Thyroid gland (tissue), 4 donors: ENCODE measurements at regions not wholly inside any gene's neighbourhood (a gene's known extent, or its start where the extent isn't known, plus 50 kb on each side); places are given as distances from the start of the nearest gene placed in this dataset.

Source experiments
- DNase-seq, 2 donors: peaks; one replicate each; pipeline ENCODE4 v3.0.0-alpha.2; 2019
- H3K27ac ChIP-seq, 3 donors: fragments of 200-600 bp; sonication (generic); 1 replicate in 2 of 3; 2 replicates in 1 of 3; pipeline ENCODE4 v1.5.1; 2016 to 2019; ENCODE audit warnings: mild to moderate bottlenecking in 1 of 3, moderate library complexity in 1 of 3
- H3K27me3 ChIP-seq: fragments of 200-600 bp; sonication (generic); one replicate; pipeline ENCODE4 v1.5.1; 2019
- H3K36me3 ChIP-seq, 2 donors: fragments of 200-600 bp; sonication (generic); one replicate each; pipeline ENCODE4 v1.5.1; 2016 to 2019
- H3K4me1 ChIP-seq, 2 donors: fragments of 200-600 bp; sonication (generic); one replicate each; pipeline ENCODE4 v1.5.1; 2017 to 2019
- H3K4me3 ChIP-seq, 3 donors: fragments of 200-600 bp; sonication (generic); replicated peaks in 1 of 3; 1 replicate in 2 of 3; 2 replicates in 1 of 3; pipeline ENCODE4 v1.5.1; 2016; ENCODE audit warnings: mild to moderate bottlenecking in 1 of 3
- H3K9me3 ChIP-seq: fragments of 200-600 bp; sonication (generic); one replicate; pipeline ENCODE4 v1.5.1; 2017
- POLR2A ChIP-seq, 2 donors: fragments of 450-650 bp; IDR thresholded peaks; one replicate each; pipeline ENCODE4 v1.6.1; 2017; ENCODE audit warnings: antibody characterized with exemption in 2 of 2, mild to moderate bottlenecking in 2 of 2, moderate library complexity in 1 of 2
- WGBS, 2 donors: methylation state at CpG; one replicate each; pipeline ENCODE4 v1.1.5; 2017; 5-methylcytosine and 5-hydroxymethylcytosine counted together
- intact Hi-C: fragments of 100-400 bp; cut with DNase I; formaldehyde crosslinking; loops from one replicate; pipeline ENCODE4 v1.15.1; 2023
- TF ChIP-seq, protein P1 (sequence below), 6 experiments: fragments of 200-600 bp in 3 of 6; fragments of 450-650 bp in 3 of 6; sonication (generic) in 3 of 6; IDR thresholded peaks; one replicate each; pipeline ENCODE4 v1.5.1; 2016 to 2019; ENCODE audit warnings: antibody characterized with exemption in 6 of 6, mild to moderate bottlenecking in 2 of 6, inconsistent platforms in 1 of 6, moderate library complexity in 1 of 6

DNA sequence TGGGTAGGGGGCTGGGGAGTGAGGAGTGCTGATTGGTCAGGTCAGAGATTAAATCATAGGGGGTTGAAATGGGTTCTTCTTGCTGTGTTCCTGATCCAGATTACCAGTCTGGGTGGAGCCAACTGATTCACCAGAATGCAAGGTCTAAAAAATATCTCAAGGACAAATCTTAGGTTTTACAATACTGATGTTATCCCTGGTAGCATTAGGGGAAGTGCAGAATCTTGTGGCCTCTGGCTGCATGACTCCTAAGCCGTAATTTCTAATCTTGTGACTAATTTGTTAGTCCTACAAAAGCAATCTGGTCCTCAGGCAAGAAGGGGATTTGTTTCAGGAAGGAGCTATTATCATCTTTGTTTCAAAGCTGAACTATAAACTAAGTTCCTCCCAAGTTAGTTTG, 289.2 kb upstream of the KYNU start:
- Histone ChIP-seq H3K9me3 (no peaks in the 10 kb centered on the region), H3K36me3 (no peaks in the 10 kb centered on the region), H3K4me3 (no peak overlapping the region), H3K4me1 (no peaks in the 10 kb centered on the region), H3K27ac (no peak overlapping the region), H3K27me3 (no peaks in the 10 kb centered on the region)
- TF ChIP-seq, protein P1, sequence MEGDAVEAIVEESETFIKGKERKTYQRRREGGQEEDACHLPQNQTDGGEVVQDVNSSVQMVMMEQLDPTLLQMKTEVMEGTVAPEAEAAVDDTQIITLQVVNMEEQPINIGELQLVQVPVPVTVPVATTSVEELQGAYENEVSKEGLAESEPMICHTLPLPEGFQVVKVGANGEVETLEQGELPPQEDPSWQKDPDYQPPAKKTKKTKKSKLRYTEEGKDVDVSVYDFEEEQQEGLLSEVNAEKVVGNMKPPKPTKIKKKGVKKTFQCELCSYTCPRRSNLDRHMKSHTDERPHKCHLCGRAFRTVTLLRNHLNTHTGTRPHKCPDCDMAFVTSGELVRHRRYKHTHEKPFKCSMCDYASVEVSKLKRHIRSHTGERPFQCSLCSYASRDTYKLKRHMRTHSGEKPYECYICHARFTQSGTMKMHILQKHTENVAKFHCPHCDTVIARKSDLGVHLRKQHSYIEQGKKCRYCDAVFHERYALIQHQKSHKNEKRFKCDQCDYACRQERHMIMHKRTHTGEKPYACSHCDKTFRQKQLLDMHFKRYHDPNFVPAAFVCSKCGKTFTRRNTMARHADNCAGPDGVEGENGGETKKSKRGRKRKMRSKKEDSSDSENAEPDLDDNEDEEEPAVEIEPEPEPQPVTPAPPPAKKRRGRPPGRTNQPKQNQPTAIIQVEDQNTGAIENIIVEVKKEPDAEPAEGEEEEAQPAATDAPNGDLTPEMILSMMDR (IDR thresholded peaks at IDR 0.05), result no peak
- no peak for TF ChIP-seq POLR2A (IDR thresholded peaks at IDR 0.05)
- DNase-seq, result no peak
- intact Hi-C loops, result no loop called here
- 90% methylated on average over 1 of the region's 1 CpG for WGBS, 2 donors

DNA sequence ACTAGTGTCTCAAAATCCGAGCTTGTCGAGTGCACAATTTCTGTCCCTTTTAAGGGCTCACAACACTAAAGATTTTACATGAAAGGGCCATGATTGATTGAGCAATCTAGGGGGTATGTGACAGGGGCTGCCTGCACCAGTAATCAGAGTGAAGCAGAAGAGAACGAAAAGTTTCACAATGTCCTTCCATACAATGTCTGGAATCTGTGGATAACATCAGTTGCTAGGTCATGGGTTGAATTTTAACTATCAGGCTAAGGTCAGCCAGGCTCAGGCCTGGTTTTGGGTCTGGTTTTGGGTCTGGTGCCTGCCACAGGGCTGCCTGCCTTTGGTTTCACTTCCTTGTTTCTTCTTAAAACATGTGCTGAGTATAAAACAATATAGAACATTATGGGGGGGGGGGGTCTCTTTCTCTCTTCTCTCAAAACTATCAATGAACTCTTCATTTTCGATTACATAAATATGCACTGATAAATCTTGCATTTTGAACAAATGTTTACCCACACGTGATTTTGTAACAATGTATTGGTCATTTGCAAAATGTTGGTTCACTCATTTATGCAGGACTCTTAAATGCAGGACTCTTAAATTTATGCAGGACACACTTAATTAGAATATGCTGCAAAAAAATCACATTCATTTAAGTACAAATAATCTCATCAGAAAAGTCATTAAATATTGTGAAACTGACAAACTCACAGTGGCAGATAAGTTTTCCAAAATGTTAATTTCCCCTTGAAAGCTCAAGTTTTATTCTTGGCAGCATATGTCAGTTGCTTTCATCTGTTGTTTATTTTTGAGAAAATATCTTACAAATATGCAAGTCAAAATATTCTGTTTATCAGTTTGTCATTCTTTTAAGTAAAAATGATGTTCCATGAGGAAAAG, 290.5 kb upstream of the KYNU start:
- Histone ChIP-seq H3K4me3 (no peak overlapping the region), H3K27ac (no peak overlapping the region), H3K9me3 (no peaks in the 10 kb centered on the region), H3K4me1 (no peaks in the 10 kb centered on the region), H3K27me3 (no peaks in the 10 kb centered on the region), H3K36me3 (no peaks in the 10 kb centered on the region)
- DNase-seq, result no peak
- 73 to 74% methylated on average over 5 of the region's 5 CpGs for WGBS, 2 donors
- intact Hi-C loops, result no loop called here
- no peak for TF ChIP-seq POLR2A (IDR thresholded peaks at IDR 0.05)
- TF ChIP-seq, protein P1 (IDR thresholded peaks at IDR 0.05), result no peak

GRCh38 chr2:142585785-142586184, 291.7 kb upstream of the KYNU start:
- WGBS, 2 donors, result 89 to 97% methylated on average over 2 of the region's 2 CpGs

GRCh38 chr2:142582317-142582716, 295.1 kb upstream of the KYNU start:
- TF ChIP-seq POLR2A (IDR thresholded peaks at IDR 0.05), result no peak
- TF ChIP-seq, protein P1 (IDR thresholded peaks at IDR 0.05), result no peak
- no peaks in the 10 kb centered on the region for H3K4me1 ChIP-seq
- H3K27me3 ChIP-seq, result no peaks in the 10 kb centered on the region
- H3K9me3 ChIP-seq, result no peaks in the 10 kb centered on the region
- DNase-seq, result no peak
- H3K27ac ChIP-seq, result no peak overlapping the region
- no peaks in the 10 kb centered on the region for H3K36me3 ChIP-seq
- intact Hi-C loops, result no loop called here
- 73 to 75% methylated on average over 2 of the region's 2 CpGs for WGBS, 2 donors
- no peak overlapping the region for H3K4me3 ChIP-seq

More at GRCh38 chr2:142585785-142586184, 291.7 kb upstream of the KYNU start:
- Histone ChIP-seq H3K27me3 (no peaks in the 10 kb centered on the region), H3K36me3 (no peaks in the 10 kb centered on the region), H3K9me3 (no peaks in the 10 kb centered on the region), H3K27ac (no peak overlapping the region), H3K4me3 (no peak overlapping the region), H3K4me1 (no peaks in the 10 kb centered on the region)
- no peak for TF ChIP-seq POLR2A (IDR thresholded peaks at IDR 0.05)
- TF ChIP-seq, protein P1 (IDR thresholded peaks at IDR 0.05), result no peak
- no peak for DNase-seq
- intact Hi-C loops, result no loop called here

GRCh38 chr2:142581491-142581890, 296.0 kb upstream of the KYNU start:
- no peak overlapping the region for H3K27ac ChIP-seq
- 49 to 77% methylated on average over 1 of the region's 1 CpG for WGBS, 2 donors

More at GRCh38 chr2:142581491-142581890, 296.0 kb upstream of the KYNU start:
- Histone ChIP-seq H3K4me1 (no peaks in the 10 kb centered on the region), H3K4me3 (no peak overlapping the region), H3K9me3 (no peaks in the 10 kb centered on the region), H3K36me3 (no peaks in the 10 kb centered on the region), H3K27me3 (no peaks in the 10 kb centered on the region)
- no peak for DNase-seq
- intact Hi-C loops, result no loop called here
- TF ChIP-seq, protein P1 (IDR thresholded peaks at IDR 0.05), result no peak
- TF ChIP-seq POLR2A (IDR thresholded peaks at IDR 0.05), result no peak
